HEK293 (cell line): ENCODE measurements at regions not wholly inside any gene's neighbourhood (a gene's known extent, or its start where the extent isn't known, plus 50 kb on each side); places are given as distances from the start of the nearest gene placed in this dataset.

Source experiments
- CTCF ChIA-PET: fragments of 350-600 bp; formaldehyde crosslinking; extraction: SDS; loops from one replicate; lab custom pipeline; 2021; ENCODE audit warnings: antibody characterized with exemption; lab: Yijun Ruan, JAX
- POLR2A ChIA-PET: fragments of 300-600 bp; formaldehyde crosslinking; extraction: SDS; loops from one replicate; lab custom pipeline; 2020; ENCODE audit warnings: antibody characterized with exemption, inconsistent platforms; lab: Yijun Ruan, JAX
- H3K27ac ChIP-seq: fragments of 200-500 bp; sonication (Bioruptor generic); 2 replicates; pipeline ENCODE4 v1.5.1; 2014; ENCODE audit warnings: low read depth, low read length, control low read depth, inconsistent platforms; ENCODE audit errors: extremely low read depth
- H3K36me3 ChIP-seq, 2 experiments: fragments of 200-500 bp in 1 of 2; sonication (Bioruptor generic) in 1 of 2; 1 replicate in 1 of 2; 2 replicates in 1 of 2; pipeline ENCODE4 v1.5.1; 2014 to 2017; ENCODE audit warnings: inconsistent platforms in 2 of 2, low read length in 2 of 2; ENCODE audit not compliant: control insufficient read depth in 2 of 2, insufficient read depth in 1 of 2
- H3K4me1 ChIP-seq: fragments of 200-500 bp; sonication (Bioruptor generic); 2 replicates; pipeline ENCODE4 v1.5.1; 2014; ENCODE audit warnings: mild to moderate bottlenecking, low read length, inconsistent platforms; ENCODE audit not compliant: control insufficient read depth, insufficient read depth
- H3K4me3 ChIP-seq: 2 replicates; pipeline ENCODE4 v1.5.1; 2011; ENCODE audit warnings: low read depth, mild to moderate bottlenecking, control low read depth, low read length, moderate library complexity
- H3K9me3 ChIP-seq: fragments of 200-500 bp; sonication (Bioruptor generic); 2 replicates; pipeline ENCODE4 v1.5.1; 2014; ENCODE audit warnings: low read depth, low read length, inconsistent platforms; ENCODE audit not compliant: control insufficient read depth, insufficient read depth
- KLF8 ChIP-seq: fragments of 450-650 bp; formaldehyde crosslinking; IDR thresholded peaks from 2 replicates; pipeline ENCODE4 v1.5.1; 2016; ENCODE audit warnings: missing biosample characterization, missing genetic modification characterization
- WT1 ChIP-seq: fragments of 450-650 bp; formaldehyde crosslinking; IDR thresholded peaks from 2 replicates; pipeline ENCODE4 v1.5.1; 2016; ENCODE audit warnings: missing biosample characterization, missing genetic modification characterization
- ZFP41 ChIP-seq: fragments of 450-650 bp; formaldehyde crosslinking; IDR thresholded peaks from 2 replicates; pipeline ENCODE4 v1.5.1; 2016; ENCODE audit warnings: missing biosample characterization, missing genetic modification characterization, borderline replicate concordance
- ZFP69B ChIP-seq: fragments of 450-650 bp; formaldehyde crosslinking; IDR thresholded peaks from 2 replicates; pipeline ENCODE4 v1.5.1; 2016; ENCODE audit warnings: missing biosample characterization, missing genetic modification characterization
- ZNF10 ChIP-seq: fragments of 450-650 bp; formaldehyde crosslinking; IDR thresholded peaks from 2 replicates; pipeline ENCODE4 v1.5.1; 2017; ENCODE audit warnings: missing biosample characterization, missing genetic modification characterization
- ZNF138 ChIP-seq: fragments of 450-650 bp; formaldehyde crosslinking; IDR thresholded peaks from 2 replicates; pipeline ENCODE4 v1.5.1; 2016; ENCODE audit warnings: missing biosample characterization, missing genetic modification characterization, borderline replicate concordance
- ZNF169 ChIP-seq: fragments of 450-650 bp; formaldehyde crosslinking; IDR thresholded peaks from 2 replicates; pipeline ENCODE4 v1.5.1; 2016; ENCODE audit warnings: missing biosample characterization, missing genetic modification characterization
- ZNF473 ChIP-seq: fragments of 450-650 bp; formaldehyde crosslinking; IDR thresholded peaks from 2 replicates; pipeline ENCODE4 v1.5.1; 2017; ENCODE audit warnings: missing biosample characterization, missing genetic modification characterization
- ZNF558 ChIP-seq: fragments of 450-650 bp; formaldehyde crosslinking; IDR thresholded peaks from 2 replicates; pipeline ENCODE4 v1.5.1; 2016; ENCODE audit warnings: missing biosample characterization, missing genetic modification characterization
- ZNF626 ChIP-seq: fragments of 450-650 bp; sonication (Bioruptor Pico); formaldehyde crosslinking; IDR thresholded peaks from 2 replicates; pipeline ENCODE4 v1.5.1; 2018; ENCODE audit warnings: missing biosample characterization, missing genetic modification characterization, inconsistent platforms
- ZNF658 ChIP-seq: fragments of 450-650 bp; formaldehyde crosslinking; IDR thresholded peaks from 2 replicates; pipeline ENCODE4; 2016; ENCODE audit warnings: missing biosample characterization, missing genetic modification characterization
- ZSCAN30 ChIP-seq: fragments of 450-650 bp; IDR thresholded peaks from 2 replicates; pipeline ENCODE4 v1.5.1; 2018; ENCODE audit warnings: missing biosample characterization, mild to moderate bottlenecking, missing genetic modification characterization, moderate library complexity
- TF ChIP-seq, protein P1 (sequence below): fragments of 450-650 bp; formaldehyde crosslinking; IDR thresholded peaks from 2 replicates; pipeline ENCODE4 v1.5.1; 2016; ENCODE audit warnings: missing biosample characterization, missing genetic modification characterization
- TF ChIP-seq, protein P2 (sequence below): fragments of 450-650 bp; formaldehyde crosslinking; IDR thresholded peaks from 2 replicates; pipeline ENCODE4 v1.5.1; 2016; ENCODE audit warnings: missing biosample characterization, missing genetic modification characterization
- TF ChIP-seq, protein P3 (sequence below): fragments of 450-650 bp; formaldehyde crosslinking; IDR thresholded peaks from 2 replicates; pipeline ENCODE4 v1.5.1; 2016; ENCODE audit warnings: missing biosample characterization, missing genetic modification characterization, low read depth
- TF ChIP-seq, protein P4 (sequence below): fragments of 450-650 bp; formaldehyde crosslinking; IDR thresholded peaks from 2 replicates; pipeline ENCODE4 v1.5.1; 2016; ENCODE audit warnings: missing biosample characterization, missing genetic modification characterization
- TF ChIP-seq, protein P5 (sequence below): fragments of 450-650 bp; formaldehyde crosslinking; IDR thresholded peaks from 2 replicates; pipeline ENCODE4 v1.5.1; 2016; ENCODE audit warnings: missing biosample characterization, missing genetic modification characterization

DNA sequence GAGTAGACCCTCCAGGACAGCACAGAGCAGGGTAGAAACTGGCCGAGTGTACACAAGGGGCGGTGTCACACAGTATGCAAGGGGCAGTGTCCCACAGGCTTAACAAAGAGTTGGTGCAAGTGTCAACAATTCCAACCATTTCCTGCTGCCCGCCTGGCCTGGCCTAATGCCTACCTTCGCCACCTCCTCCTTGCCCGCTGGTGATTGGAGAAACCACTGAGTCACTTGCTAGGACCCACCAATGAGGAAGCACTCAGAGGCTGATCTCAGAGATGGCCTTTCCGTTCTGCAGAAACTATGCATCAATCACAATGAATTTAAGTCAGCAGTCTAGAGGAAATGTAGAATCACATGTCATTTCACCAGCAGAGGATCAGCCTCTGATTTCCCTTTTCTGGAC lies 263.3 kb upstream of the PKDCC start (continued):
- TF ChIP-seq, protein P1, sequence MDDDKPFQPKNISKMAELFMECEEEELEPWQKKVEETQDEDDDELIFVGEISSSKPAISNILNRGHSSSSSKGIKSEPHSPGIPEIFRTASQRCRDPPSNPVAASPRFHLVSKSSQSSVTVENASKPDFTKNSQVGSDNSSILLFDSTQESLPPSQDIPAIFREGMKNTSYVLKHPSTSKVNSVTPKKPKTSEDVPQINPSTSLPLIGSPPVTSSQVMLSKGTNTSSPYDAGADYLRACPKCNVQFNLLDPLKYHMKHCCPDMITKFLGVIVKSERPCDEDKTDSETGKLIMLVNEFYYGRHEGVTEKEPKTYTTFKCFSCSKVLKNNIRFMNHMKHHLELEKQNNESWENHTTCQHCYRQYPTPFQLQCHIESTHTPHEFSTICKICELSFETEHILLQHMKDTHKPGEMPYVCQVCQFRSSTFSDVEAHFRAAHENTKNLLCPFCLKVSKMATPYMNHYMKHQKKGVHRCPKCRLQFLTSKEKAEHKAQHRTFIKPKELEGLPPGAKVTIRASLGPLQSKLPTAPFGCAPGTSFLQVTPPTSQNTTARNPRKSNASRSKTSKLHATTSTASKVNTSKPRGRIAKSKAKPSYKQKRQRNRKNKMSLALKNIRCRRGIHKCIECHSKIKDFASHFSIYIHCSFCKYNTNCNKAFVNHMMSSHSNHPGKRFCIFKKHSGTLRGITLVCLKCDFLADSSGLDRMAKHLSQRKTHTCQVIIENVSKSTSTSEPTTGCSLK (tag by site-specific recombination) = no peak
- TF ChIP-seq ZNF473 (no peak), ZNF658 (tag by site-specific recombination) (no peak)
- TF ChIP-seq, protein P2, sequence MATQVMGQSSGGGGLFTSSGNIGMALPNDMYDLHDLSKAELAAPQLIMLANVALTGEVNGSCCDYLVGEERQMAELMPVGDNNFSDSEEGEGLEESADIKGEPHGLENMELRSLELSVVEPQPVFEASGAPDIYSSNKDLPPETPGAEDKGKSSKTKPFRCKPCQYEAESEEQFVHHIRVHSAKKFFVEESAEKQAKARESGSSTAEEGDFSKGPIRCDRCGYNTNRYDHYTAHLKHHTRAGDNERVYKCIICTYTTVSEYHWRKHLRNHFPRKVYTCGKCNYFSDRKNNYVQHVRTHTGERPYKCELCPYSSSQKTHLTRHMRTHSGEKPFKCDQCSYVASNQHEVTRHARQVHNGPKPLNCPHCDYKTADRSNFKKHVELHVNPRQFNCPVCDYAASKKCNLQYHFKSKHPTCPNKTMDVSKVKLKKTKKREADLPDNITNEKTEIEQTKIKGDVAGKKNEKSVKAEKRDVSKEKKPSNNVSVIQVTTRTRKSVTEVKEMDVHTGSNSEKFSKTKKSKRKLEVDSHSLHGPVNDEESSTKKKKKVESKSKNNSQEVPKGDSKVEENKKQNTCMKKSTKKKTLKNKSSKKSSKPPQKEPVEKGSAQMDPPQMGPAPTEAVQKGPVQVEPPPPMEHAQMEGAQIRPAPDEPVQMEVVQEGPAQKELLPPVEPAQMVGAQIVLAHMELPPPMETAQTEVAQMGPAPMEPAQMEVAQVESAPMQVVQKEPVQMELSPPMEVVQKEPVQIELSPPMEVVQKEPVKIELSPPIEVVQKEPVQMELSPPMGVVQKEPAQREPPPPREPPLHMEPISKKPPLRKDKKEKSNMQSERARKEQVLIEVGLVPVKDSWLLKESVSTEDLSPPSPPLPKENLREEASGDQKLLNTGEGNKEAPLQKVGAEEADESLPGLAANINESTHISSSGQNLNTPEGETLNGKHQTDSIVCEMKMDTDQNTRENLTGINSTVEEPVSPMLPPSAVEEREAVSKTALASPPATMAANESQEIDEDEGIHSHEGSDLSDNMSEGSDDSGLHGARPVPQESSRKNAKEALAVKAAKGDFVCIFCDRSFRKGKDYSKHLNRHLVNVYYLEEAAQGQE (tag by site-specific recombination) = no peak

DNA sequence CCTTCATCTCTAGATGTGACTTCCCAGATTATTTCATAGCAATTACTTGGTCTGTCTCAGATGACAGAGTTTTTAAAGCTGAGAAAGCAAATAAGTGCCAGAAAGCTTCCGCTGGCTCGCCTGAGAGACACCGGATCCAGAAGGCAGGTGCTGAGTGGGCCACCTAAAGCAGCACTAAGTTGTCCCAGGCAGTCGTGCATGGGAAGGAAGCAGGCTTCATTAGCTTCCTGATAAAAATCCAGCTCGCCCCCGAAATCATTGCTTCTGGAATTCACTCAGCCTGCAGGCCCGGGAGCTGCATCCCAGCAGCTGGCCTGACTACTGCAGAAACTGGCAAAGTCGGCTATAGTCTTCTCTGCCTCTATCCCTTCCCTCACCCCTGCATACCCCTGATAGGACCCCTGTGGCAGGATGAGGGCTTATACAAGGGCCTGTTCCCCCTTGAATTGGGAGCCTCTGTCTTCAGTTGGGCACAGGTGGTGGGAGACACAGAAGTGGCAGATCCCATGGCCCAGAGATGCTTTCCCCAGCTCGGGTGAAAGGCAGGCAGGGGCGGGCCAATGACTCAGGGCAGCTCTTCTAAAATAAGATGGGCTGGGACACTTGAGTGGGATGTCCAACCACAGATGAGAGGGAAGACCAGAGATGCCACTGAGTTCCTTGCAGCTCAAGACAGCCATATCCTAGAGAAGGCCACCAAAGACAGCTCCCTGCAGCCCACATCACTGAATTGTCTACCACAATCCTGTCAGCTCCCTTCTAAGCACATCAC lies 262.4 kb upstream of the PKDCC start:
- no peaks in the 10 kb centered on the region for H3K36me3 ChIP-seq
- CTCF ChIA-PET = interaction anchor here (0.6 to 1.0 kb wide), 2 partner anchors 72 to 371 kb away, joined by 3 to 4 read pairs; no protein-coding TSS in a partner anchor
- no peak overlapping the region for H3K4me3 ChIP-seq
- no peak for TF ChIP-seq ZNF169 (tag by site-specific recombination)
- TF ChIP-seq ZNF658 (tag by site-specific recombination) = no peak
- TF ChIP-seq, protein P3, sequence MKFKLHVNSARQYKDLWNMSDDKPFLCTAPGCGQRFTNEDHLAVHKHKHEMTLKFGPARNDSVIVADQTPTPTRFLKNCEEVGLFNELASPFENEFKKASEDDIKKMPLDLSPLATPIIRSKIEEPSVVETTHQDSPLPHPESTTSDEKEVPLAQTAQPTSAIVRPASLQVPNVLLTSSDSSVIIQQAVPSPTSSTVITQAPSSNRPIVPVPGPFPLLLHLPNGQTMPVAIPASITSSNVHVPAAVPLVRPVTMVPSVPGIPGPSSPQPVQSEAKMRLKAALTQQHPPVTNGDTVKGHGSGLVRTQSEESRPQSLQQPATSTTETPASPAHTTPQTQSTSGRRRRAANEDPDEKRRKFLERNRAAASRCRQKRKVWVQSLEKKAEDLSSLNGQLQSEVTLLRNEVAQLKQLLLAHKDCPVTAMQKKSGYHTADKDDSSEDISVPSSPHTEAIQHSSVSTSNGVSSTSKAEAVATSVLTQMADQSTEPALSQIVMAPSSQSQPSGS = no peak
- no peak for TF ChIP-seq ZFP69B
- TF ChIP-seq ZNF558 (tag by site-specific recombination) = no peak
- no peak for TF ChIP-seq ZNF626 (tag by site-specific recombination)
- TF ChIP-seq, protein P4, sequence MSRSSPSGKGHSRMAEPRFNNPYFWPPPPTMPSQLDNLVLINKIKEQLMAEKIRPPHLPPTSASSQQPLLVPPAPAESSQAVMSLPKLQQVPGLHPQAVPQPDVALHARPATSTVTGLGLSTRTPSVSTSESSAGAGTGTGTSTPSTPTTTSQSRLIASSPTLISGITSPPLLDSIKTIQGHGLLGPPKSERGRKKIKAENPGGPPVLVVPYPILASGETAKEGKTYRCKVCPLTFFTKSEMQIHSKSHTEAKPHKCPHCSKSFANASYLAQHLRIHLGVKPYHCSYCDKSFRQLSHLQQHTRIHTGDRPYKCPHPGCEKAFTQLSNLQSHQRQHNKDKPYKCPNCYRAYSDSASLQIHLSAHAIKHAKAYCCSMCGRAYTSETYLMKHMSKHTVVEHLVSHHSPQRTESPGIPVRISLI (tag by site-specific recombination) = no peak
- no peak for TF ChIP-seq ZFP41
- TF ChIP-seq WT1 (tag by site-specific recombination) = no peak
- no peak for TF ChIP-seq ZNF10 (tag by site-specific recombination)
- no peak for TF ChIP-seq ZSCAN30 (tag by site-specific recombination)
- TF ChIP-seq ZNF138 = no peak
- TF ChIP-seq, protein P5, sequence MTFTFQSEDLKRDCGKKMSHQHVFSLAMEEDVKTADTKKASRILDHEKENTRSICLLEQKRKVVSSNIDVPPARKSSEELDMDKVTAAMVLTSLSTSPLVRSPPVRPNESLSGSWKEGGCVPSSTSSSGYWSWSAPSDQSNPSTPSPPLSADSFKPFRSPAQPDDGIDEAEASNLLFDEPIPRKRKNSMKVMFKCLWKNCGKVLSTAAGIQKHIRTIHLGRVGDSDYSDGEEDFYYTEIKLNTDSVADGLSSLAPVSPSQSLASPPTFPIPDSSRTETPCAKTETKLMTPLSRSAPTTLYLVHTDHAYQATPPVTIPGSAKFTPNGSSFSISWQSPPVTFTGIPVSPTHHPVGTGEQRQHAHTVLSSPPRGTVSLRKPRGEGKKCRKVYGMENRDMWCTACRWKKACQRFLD (tag by site-specific recombination) = no peak
- no peak for TF ChIP-seq KLF8 (tag by site-specific recombination)
- H3K9me3 ChIP-seq = no peaks in the 10 kb centered on the region
- POLR2A ChIA-PET = no interaction called here
- no peak overlapping the region for H3K27ac ChIP-seq
- H3K4me1 ChIP-seq = no peaks in the 10 kb centered on the region
